ENCODE measurements at regions not wholly inside any gene's neighbourhood (a gene's known extent, or its start where the extent isn't known, plus 50 kb on each side); places are given as distances from the start of the nearest gene placed in this dataset.

GRCh38 chr2:147320146-147320545 is 524.7 kb upstream of the ACVR2A start (continued):
- TF ChIP-seq, protein P1, sequence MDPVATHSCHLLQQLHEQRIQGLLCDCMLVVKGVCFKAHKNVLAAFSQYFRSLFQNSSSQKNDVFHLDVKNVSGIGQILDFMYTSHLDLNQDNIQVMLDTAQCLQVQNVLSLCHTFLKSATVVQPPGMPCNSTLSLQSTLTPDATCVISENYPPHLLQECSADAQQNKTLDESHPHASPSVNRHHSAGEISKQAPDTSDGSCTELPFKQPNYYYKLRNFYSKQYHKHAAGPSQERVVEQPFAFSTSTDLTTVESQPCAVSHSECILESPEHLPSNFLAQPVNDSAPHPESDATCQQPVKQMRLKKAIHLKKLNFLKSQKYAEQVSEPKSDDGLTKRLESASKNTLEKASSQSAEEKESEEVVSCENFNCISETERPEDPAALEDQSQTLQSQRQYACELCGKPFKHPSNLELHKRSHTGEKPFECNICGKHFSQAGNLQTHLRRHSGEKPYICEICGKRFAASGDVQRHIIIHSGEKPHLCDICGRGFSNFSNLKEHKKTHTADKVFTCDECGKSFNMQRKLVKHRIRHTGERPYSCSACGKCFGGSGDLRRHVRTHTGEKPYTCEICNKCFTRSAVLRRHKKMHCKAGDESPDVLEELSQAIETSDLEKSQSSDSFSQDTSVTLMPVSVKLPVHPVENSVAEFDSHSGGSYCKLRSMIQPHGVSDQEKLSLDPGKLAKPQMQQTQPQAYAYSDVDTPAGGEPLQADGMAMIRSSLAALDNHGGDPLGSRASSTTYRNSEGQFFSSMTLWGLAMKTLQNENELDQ (tag by site-specific recombination; IDR thresholded peaks at IDR 0.05; ENCODE audit: low read depth), result no peak
- TF ChIP-seq YY2 (tag by site-specific recombination; IDR thresholded peaks at IDR 0.05) (no peak), ZNF157 (tag by site-specific recombination; IDR thresholded peaks at IDR 0.05) (no peak), ZBTB11 (tag by site-specific recombination; conservative IDR thresholded peaks at IDR 0.05; ENCODE audit: low read depth) (no peak), ZNF211 (tag by site-specific recombination; IDR thresholded peaks at IDR 0.05; ENCODE audit: low read depth) (no peak), ZNF112 (tag by site-specific recombination; IDR thresholded peaks at IDR 0.05) (no peak), ZNF23 (tag by site-specific recombination; IDR thresholded peaks at IDR 0.05; ENCODE audit: borderline replicate concordance) (no peak), ZNF837 (tag by site-specific recombination; IDR thresholded peaks at IDR 0.05) (no peak), ZFP41 (tag by site-specific recombination; IDR thresholded peaks at IDR 0.05; ENCODE audit: borderline replicate concordance) (no peak), ZNF560 (tag by site-specific recombination; IDR thresholded peaks at IDR 0.05; ENCODE audit: borderline replicate concordance) (no peak)

GRCh38 chr2:147311058-147311430 is 533.8 kb upstream of the ACVR2A start:
- H3K4me3 ChIP-seq (ENCODE audit: low read depth, low read length), result no peak overlapping the region
- no peak overlapping the region for H3K27ac ChIP-seq (ENCODE audit: extremely low read depth, low read depth, low read length)
- ChIA-PET CTCF (no interaction called here), POLR2A (no interaction called here)
- H3K9me3 ChIP-seq (ENCODE audit: control insufficient read depth, insufficient read depth, low read depth, low read length), result no peaks in the 10 kb centered on the region
- no peaks in the 10 kb centered on the region for H3K36me3 ChIP-seq (ENCODE audit: control insufficient read depth in 2 of 2, insufficient read depth in 1 of 2, low read length in 2 of 2)
- no peaks in the 10 kb centered on the region for H3K4me1 ChIP-seq (ENCODE audit: control insufficient read depth, insufficient read depth, low read length)
- TF ChIP-seq ZNF549 (tag by site-specific recombination; IDR thresholded peaks at IDR 0.05) (no peak), ZNF221 (tag by site-specific recombination; IDR thresholded peaks at IDR 0.05; ENCODE audit: borderline replicate concordance) (no peak), ZNF174 (tag by site-specific recombination; IDR thresholded peaks at IDR 0.05) (no peak), ZNF747 (tag by site-specific recombination; IDR thresholded peaks at IDR 0.05) (no peak), ZNF202 (tag by site-specific recombination; IDR thresholded peaks at IDR 0.05; ENCODE audit: borderline replicate concordance) (no peak), HOXA7 (CRISPR knock-in tag; IDR thresholded peaks at IDR 0.05; ENCODE audit: borderline replicate concordance) (no peak), ZNF140 (tag by site-specific recombination; IDR thresholded peaks at IDR 0.05) (no peak), ZIC2 (tag by site-specific recombination; IDR thresholded peaks at IDR 0.05) (no peak), ZNF214 (tag by site-specific recombination; IDR thresholded peaks at IDR 0.05; ENCODE audit: borderline replicate concordance) (no peak), ZNF670 (tag by site-specific recombination; IDR thresholded peaks at IDR 0.05; ENCODE audit: low read depth) (no peak), ZNF571 (tag by site-specific recombination; IDR thresholded peaks at IDR 0.05) (no peak)
- TF ChIP-seq, protein P2, sequence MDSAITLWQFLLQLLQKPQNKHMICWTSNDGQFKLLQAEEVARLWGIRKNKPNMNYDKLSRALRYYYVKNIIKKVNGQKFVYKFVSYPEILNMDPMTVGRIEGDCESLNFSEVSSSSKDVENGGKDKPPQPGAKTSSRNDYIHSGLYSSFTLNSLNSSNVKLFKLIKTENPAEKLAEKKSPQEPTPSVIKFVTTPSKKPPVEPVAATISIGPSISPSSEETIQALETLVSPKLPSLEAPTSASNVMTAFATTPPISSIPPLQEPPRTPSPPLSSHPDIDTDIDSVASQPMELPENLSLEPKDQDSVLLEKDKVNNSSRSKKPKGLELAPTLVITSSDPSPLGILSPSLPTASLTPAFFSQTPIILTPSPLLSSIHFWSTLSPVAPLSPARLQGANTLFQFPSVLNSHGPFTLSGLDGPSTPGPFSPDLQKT (IDR thresholded peaks at IDR 0.05; ENCODE audit: borderline replicate concordance, low read depth, low read length), result no peak
- TF ChIP-seq, protein P3, sequence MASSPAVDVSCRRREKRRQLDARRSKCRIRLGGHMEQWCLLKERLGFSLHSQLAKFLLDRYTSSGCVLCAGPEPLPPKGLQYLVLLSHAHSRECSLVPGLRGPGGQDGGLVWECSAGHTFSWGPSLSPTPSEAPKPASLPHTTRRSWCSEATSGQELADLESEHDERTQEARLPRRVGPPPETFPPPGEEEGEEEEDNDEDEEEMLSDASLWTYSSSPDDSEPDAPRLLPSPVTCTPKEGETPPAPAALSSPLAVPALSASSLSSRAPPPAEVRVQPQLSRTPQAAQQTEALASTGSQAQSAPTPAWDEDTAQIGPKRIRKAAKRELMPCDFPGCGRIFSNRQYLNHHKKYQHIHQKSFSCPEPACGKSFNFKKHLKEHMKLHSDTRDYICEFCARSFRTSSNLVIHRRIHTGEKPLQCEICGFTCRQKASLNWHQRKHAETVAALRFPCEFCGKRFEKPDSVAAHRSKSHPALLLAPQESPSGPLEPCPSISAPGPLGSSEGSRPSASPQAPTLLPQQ (tag by site-specific recombination; IDR thresholded peaks at IDR 0.05), result no peak
- TF ChIP-seq, protein P4, sequence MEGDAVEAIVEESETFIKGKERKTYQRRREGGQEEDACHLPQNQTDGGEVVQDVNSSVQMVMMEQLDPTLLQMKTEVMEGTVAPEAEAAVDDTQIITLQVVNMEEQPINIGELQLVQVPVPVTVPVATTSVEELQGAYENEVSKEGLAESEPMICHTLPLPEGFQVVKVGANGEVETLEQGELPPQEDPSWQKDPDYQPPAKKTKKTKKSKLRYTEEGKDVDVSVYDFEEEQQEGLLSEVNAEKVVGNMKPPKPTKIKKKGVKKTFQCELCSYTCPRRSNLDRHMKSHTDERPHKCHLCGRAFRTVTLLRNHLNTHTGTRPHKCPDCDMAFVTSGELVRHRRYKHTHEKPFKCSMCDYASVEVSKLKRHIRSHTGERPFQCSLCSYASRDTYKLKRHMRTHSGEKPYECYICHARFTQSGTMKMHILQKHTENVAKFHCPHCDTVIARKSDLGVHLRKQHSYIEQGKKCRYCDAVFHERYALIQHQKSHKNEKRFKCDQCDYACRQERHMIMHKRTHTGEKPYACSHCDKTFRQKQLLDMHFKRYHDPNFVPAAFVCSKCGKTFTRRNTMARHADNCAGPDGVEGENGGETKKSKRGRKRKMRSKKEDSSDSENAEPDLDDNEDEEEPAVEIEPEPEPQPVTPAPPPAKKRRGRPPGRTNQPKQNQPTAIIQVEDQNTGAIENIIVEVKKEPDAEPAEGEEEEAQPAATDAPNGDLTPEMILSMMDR (tag by site-specific recombination; IDR thresholded peaks at IDR 0.05), result no peak
- TF ChIP-seq, protein P5, sequence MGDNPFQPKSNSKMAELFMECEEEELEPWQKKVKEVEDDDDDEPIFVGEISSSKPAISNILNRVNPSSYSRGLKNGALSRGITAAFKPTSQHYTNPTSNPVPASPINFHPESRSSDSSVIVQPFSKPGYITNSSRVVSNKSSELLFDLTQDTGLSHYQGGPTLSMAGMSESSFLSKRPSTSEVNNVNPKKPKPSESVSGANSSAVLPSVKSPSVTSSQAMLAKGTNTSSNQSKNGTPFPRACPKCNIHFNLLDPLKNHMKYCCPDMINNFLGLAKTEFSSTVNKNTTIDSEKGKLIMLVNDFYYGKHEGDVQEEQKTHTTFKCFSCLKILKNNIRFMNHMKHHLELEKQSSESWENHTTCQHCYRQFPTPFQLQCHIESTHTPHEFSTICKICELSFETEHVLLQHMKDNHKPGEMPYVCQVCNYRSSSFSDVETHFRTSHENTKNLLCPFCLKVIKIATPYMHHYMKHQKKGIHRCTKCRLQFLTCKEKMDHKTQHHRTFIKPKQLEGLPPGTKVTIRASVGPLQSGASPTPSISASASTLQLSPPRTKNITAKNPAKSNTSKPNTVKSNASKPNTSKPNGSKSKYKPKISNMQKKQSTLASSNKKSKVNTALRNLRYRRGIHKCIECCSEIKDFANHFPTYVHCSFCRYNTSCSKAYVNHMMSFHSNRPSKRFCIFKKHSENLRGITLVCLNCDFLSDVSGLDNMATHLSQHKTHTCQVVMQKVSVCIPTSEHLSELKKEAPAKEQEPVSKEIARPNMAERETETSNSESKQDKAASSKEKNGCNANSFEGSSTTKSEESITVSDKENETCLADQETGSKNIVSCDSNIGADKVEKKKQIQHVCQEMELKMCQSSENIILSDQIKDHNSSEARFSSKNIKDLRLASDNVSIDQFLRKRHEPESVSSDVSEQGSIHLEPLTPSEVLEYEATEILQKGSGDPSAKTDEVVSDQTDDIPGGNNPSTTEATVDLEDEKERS (tag by site-specific recombination; IDR thresholded peaks at IDR 0.05), result no peak

Data from HEK293 (cell line).